H54 (cell line): ENCODE measurements at regions not wholly inside any gene's neighbourhood (a gene's known extent, or its start where the extent isn't known, plus 50 kb on each side); places are given as distances from the start of the nearest gene placed in this dataset.
"Not testable (repeated sequence)": the region's sequence is repeated elsewhere in the genome, so short reads cannot be mapped to it uniquely, and the experiment has no call there.

Source experiments
- DNase-seq: peaks from one replicate; pipeline ENCODE4 v3.0.0; 2011; ENCODE audit warnings: low spot score, mixed read lengths; ENCODE audit not compliant: insufficient read length
- FAIRE-seq: peaks from 3 replicates; lab custom pipeline; 2011; peaks lifted over from hg19 to GRCh38; lab: Jason Lieb, UNC
- POLR2A ChIP-seq: IDR thresholded peaks from 2 replicates; pipeline ENCODE4 v1.6.1; 2011; ENCODE audit warnings: low read depth, mild to moderate bottlenecking, low read length

GRCh38 chr4:105061731-105062130 lies 84.9 kb upstream of the TET2 start:
- FAIRE-seq (no peak), DNase-seq (no peak)
- TF ChIP-seq POLR2A: no peak

GRCh38 chr4:105066401-105066800 lies 80.3 kb upstream of the TET2 start:
- no peak for DNase-seq
- TF ChIP-seq POLR2A: no peak
- FAIRE-seq: no peak

GRCh38 chr4:105067431-105067830 lies 79.2 kb upstream of the TET2 start:
- no peak for TF ChIP-seq POLR2A
- DNase-seq: no peak
- FAIRE-seq: no peak

- DNase-seq (no peak), FAIRE-seq (no peak)
- no peak for TF ChIP-seq POLR2A
Observed at GRCh38 chr4:105067946-105068345, 78.7 kb upstream of the TET2 start.

GRCh38 chr4:105068516-105068915 lies 78.2 kb upstream of the TET2 start:
- DNase-seq: no peak
- FAIRE-seq: no peak
- no peak for TF ChIP-seq POLR2A

GRCh38 chr4:105072095-105072494 lies 74.6 kb upstream of the TET2 start:
- FAIRE-seq, DNase-seq: not testable (repeated sequence)

- DNase-seq (no peak), FAIRE-seq (no peak)
- TF ChIP-seq POLR2A: no peak
Observed at GRCh38 chr4:105074097-105074496, 72.6 kb upstream of the TET2 start.

GRCh38 chr4:105075045-105075444 lies 71.6 kb upstream of the TET2 start:
- no peak for TF ChIP-seq POLR2A

GRCh38 chr4:105088110-105088879 lies 58.4 kb upstream of the TET2 start:
- no peak for TF ChIP-seq POLR2A
- DNase-seq: no peak
- peak; percentile 98 for FAIRE-seq

More at GRCh38 chr4:105075045-105075444, 71.6 kb upstream of the TET2 start:
- FAIRE-seq: no peak
- DNase-seq: no peak

- peak; percentile 55 for FAIRE-seq
Observed at GRCh38 chr4:105092356-105092755, 54.3 kb upstream of the TET2 start.

GRCh38 chr4:105092768-105093167 lies 53.9 kb upstream of the TET2 start:
- peak; percentile 43 for FAIRE-seq

More at GRCh38 chr4:105092356-105092755, 54.3 kb upstream of the TET2 start:
- DNase-seq: no peak
- TF ChIP-seq POLR2A: no peak

GRCh38 chr4:105093975-105094374 lies 52.7 kb upstream of the TET2 start:
- FAIRE-seq (no peak), DNase-seq (no peak)
- TF ChIP-seq POLR2A: no peak

More at GRCh38 chr4:105092768-105093167, 53.9 kb upstream of the TET2 start:
- TF ChIP-seq POLR2A: no peak
- no peak for DNase-seq
